Endometrium (tissue), 2 donors: ENCODE measurements at regions not wholly inside any gene's neighbourhood (a gene's known extent, or its start where the extent isn't known, plus 50 kb on each side); places are given as distances from the start of the nearest gene placed in this dataset.

Experiments
- FAIRE-seq: peaks from 2 replicates; lab custom pipeline; 2012; peaks lifted over from hg19 to GRCh38; lab: Jason Lieb, UNC
- donor health status: control.
- donor health status: control.

- FAIRE-seq = no peak
Observed at GRCh38 chr12:91622981-91623380, 440.4 kb upstream of the DCN start.

DNA sequence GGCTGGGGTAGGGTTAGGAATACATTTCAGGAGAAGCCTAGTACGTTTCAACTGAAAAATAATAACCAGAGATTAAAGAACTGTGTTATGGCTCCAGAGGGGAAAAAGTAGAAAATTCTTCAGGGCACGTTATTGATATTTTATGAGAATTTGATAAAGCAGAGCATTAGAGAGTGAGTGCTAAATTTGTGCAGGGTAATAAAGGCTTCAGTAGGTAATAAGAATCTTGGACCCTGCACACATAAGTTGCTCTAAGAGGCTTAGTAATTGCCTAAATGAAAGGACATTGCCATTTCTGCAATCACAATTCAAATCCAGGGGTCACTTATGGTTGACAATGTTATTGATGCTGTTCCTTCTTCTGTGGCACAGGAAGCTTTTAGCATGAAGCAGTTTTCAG, 439.4 kb upstream of the DCN start:
- no peak for FAIRE-seq

GRCh38 chr12:91620992-91621391, 438.4 kb upstream of the DCN start:
- no peak for FAIRE-seq

GRCh38 chr12:91620422-91620821, 437.8 kb upstream of the DCN start:
- no peak for FAIRE-seq

DNA sequence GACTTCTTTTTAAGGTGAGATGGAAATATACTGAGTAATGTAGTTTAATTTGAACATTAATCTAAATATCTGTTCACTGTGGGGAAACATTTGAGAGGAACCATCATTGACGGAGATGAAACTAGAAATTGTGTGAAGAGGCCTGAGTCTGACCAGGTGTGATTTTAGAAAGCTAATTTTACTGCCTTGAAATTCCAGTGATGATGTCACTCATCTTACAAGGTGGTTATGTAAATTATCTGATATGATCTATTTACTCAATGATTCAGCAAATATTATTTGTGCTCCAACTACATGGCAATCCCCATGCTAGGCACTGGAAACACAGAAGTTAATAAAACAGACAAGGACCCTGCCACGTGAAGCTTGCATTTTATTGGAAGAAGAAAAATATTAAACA, 435.7 kb upstream of the DCN start:
- no peak for FAIRE-seq

GRCh38 chr12:91617818-91618217, 435.2 kb upstream of the DCN start:
- FAIRE-seq = no peak

GRCh38 chr12:91616416-91616815, 433.8 kb upstream of the DCN start:
- no peak for FAIRE-seq

DNA sequence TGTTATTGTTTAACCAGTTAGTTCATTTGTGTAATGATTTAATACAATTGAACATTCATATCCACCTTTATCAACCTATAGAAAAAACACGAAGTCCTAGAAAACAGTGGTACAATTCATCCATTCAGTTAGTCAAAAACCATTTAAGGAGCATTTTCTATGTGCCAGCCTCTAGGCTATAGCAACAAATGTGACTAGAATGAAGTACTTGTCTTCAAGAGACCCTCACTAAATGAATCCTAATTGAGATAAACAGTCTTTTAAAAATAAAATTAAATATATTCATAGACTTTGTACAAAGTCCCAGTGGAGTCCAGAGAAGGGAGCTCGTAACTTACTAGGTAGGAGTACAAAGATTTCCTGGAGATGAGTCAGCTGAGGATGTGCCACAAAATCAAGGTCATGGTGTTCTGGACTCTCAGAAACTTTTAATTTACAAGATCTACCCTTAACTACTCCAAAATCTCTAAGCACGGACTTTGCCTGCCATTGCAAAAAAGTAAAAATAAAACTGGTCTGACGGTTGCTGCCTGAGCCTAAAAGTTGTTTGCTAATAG, 430.7 kb upstream of the DCN start:
- FAIRE-seq = peak; percentile 90

DNA sequence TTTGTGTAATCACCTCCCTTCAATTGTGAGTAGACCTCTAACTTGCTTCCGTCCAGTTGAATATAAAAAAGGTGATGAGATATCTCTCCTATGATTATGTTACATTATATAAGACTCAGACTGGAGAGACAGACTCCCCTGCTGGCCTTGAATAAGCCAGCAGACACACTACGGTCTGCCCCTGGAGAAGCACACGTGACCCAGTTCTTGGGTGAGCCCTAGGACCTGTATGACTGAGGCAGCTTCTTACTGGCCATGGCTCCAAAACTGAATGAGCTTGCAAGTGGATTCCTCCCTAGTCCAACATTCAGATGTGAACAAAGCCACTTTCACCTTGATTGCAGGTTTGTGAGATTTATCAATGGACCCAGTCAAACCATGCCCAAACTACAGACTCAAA, 427.9 kb upstream of the DCN start:
- no peak for FAIRE-seq

GRCh38 chr12:91609283-91609682, 426.7 kb upstream of the DCN start:
- no peak for FAIRE-seq

DNA sequence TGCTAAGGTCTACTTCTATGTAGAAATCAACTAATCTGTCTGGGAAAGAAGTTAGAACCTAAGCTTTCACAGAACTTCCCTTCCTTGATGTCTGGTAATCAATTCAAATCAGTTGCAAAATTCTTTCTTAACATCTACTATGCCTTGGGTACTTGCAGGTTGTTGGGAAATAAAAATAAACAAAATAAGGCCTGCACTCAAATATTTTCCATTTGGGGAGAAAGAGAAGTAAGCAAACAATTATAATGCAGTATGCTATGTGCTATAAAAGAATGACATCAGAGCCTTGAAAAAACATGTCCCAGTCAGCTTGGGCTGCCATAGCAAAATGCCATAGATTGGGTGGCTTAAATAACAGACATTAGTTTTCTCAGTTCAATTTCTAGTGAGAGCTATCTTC, 425.9 kb upstream of the DCN start:
- FAIRE-seq = no peak

DNA sequence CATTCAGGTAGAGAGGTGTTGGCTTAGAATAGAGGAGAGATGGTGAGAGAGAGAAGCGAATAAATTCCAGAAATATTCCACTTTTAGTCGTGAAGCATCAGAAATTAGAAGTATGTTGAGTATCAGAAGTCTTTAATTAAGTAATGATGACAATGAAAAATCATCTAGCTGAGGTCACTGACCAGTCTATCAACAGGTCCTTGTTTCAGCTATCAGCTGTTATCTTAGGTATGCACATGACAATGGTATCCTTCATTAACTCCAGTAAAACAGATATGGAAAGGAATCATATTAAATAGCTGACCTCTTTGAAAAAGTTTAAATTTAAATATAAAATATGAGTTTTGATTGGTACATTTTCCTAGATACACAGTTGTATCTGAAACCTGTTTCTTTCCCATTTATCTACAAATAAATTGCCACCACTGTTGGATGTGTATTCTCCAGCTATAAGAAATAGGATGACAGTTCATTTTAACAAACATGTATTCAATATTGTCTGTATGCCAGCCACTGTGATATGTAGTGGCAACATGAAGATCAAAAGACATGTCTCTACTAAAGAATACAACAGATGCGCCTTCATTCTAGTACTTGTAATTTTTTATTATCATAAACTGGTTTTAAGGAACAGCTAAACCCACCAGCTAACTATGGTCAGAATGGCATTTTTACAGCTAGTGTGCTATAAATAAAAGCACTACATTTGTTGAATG, 424.2 kb upstream of the DCN start:
- no peak for FAIRE-seq

DNA sequence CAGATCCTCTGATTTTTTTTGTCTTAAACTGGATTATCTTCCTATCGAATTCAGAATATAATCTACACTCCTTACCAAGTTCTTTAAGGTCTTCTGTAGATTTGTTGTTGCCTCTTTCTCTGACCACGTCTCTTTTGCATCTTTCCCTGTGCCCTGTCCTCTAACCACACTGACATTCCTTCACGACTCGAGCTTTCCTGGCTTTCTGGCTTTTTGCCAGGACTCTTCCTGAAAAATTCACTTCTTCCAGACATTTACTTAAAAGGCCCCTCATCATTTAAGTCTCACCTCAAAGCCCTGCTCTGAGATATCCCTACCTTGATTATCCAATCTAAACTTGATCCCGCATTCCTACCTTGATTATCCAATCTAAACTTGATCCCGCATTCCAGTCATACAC, 422.3 kb upstream of the DCN start:
- FAIRE-seq = no peak

GRCh38 chr12:91603060-91603459, 420.4 kb upstream of the DCN start:
- no peak for FAIRE-seq

GRCh38 chr12:91601054-91601453, 418.4 kb upstream of the DCN start:
- FAIRE-seq = no peak

- no peak for FAIRE-seq
Observed at GRCh38 chr12:91594715-91595114, 412.1 kb upstream of the DCN start.

GRCh38 chr12:91591639-91591987, 409.0 kb upstream of the DCN start:
- FAIRE-seq = no peak

GRCh38 chr12:91590966-91591638, 408.5 kb upstream of the DCN start:
- no peak for FAIRE-seq

GRCh38 chr12:91588874-91589454, 406.3 kb upstream of the DCN start:
- no peak for FAIRE-seq

- no peak for FAIRE-seq
Observed at GRCh38 chr12:91586015-91586414, 403.4 kb upstream of the DCN start.

DNA sequence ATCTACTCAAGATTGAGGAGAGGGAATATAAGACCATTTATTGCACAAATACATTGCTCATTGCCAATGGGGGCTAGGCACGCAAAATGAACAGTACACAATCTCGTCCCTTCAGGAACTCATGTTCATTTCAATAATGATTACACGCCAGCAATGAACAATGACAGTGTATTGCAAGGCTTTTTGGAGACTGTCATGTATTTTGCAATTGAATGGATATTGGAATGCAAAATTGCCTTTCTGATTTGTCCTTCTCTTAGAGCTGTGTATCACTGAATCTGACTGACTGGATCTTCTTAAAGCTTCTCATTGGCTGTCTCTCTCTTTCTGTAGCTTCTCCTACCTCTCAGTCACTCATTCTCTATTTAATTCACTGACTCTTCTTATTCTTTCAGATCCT, 400.2 kb upstream of the DCN start:
- no peak for FAIRE-seq

GRCh38 chr12:91579516-91580263, 397.1 kb upstream of the DCN start:
- FAIRE-seq = no peak
